Activated naive CD8-positive, alpha-beta T cell treated with anti-CD3 and anti-CD28 coated beads, Interleukin-2, amount 10 ng/mL, durations not matched to agents 7 days and 5 days (primary cell): ENCODE measurements at regions not wholly inside any gene's neighbourhood (a gene's known extent, or its start where the extent isn't known, plus 50 kb on each side); places are given as distances from the start of the nearest gene placed in this dataset.
A peak's percentile ranks its signal among the peaks of the same experiment; 100 is the strongest.

Experiments
- ATAC-seq: fragments of 150-1000 bp; cut with Tn5 transposase; one replicate; pipeline ENCODE4 v1.10.0; 2021; ENCODE audit warnings: low read depth, moderate library complexity
- POLR2A ChIA-PET: fragments of 350-600 bp; sonication (Branson Sonifier 250); formaldehyde crosslinking; loops from one replicate; lab custom pipeline; 2021; ENCODE audit warnings: antibody characterized with exemption; lab: Charles Lee
- DNase-seq: peaks from one replicate; pipeline ENCODE4 v3.0.0; 2021
- H3K27ac Mint-ChIP-seq: one replicate; pipeline ENCODE4 v1.8.0; 2022; ENCODE audit warnings: mild to moderate bottlenecking, mixed read lengths
- H3K27me3 Mint-ChIP-seq: one replicate; pipeline ENCODE4 v1.8.0; 2022; ENCODE audit warnings: mild to moderate bottlenecking, moderate library complexity, mixed read lengths
- H3K36me3 Mint-ChIP-seq: one replicate; pipeline ENCODE4 v1.8.0; 2021; ENCODE audit warnings: mild to moderate bottlenecking, mixed read lengths
- H3K4me1 Mint-ChIP-seq: one replicate; pipeline ENCODE4 v1.8.0; 2021; ENCODE audit warnings: mixed read lengths
- H3K4me3 Mint-ChIP-seq: one replicate; pipeline ENCODE4 v1.8.0; 2022; ENCODE audit warnings: mild to moderate bottlenecking, moderate library complexity, mixed read lengths
- H3K9me3 Mint-ChIP-seq: one replicate; pipeline ENCODE4 v1.8.0; 2021; ENCODE audit warnings: mixed read lengths

- peaks cover 6% of the 10 kb centered on the region for H3K27me3 Mint-ChIP-seq
- DNase-seq, result no peak
- no peak for ATAC-seq
Measured at GRCh38 chr6:27059621-27060425, 187.7 kb upstream of the PRSS16 start.

GRCh38 chr6:27061235-27061993 is 186.1 kb upstream of the PRSS16 start:
- Mint-ChIP-seq H3K27me3 (peaks cover 7% of the 10 kb centered on the region), H3K9me3 (no peaks in the 10 kb centered on the region), H3K4me3 (no peak overlapping the region), H3K36me3 (no peaks in the 10 kb centered on the region), H3K4me1 (no peaks in the 10 kb centered on the region), H3K27ac (no peak overlapping the region)
- DNase-seq (no peak), ATAC-seq (no peak)
- POLR2A ChIA-PET, result no interaction called here

More at GRCh38 chr6:27059621-27060425, 187.7 kb upstream of the PRSS16 start:
- POLR2A ChIA-PET, result no interaction called here
- Mint-ChIP-seq H3K4me1 (no peaks in the 10 kb centered on the region), H3K27ac (no peak overlapping the region), H3K9me3 (no peaks in the 10 kb centered on the region), H3K4me3 (no peak overlapping the region), H3K36me3 (no peaks in the 10 kb centered on the region)

- no peaks in the 10 kb centered on the region for H3K4me1 Mint-ChIP-seq
- POLR2A ChIA-PET, result no interaction called here
- DNase-seq (no peak), ATAC-seq (no peak)
- H3K27me3 Mint-ChIP-seq, result peaks cover 7% of the 10 kb centered on the region
- H3K36me3 Mint-ChIP-seq, result no peaks in the 10 kb centered on the region
- H3K9me3 Mint-ChIP-seq, result no peaks in the 10 kb centered on the region
- H3K4me3 Mint-ChIP-seq, result no peak overlapping the region
- no peak overlapping the region for H3K27ac Mint-ChIP-seq
Measured at GRCh38 chr6:27062755-27063154, 184.7 kb upstream of the PRSS16 start.

DNA sequence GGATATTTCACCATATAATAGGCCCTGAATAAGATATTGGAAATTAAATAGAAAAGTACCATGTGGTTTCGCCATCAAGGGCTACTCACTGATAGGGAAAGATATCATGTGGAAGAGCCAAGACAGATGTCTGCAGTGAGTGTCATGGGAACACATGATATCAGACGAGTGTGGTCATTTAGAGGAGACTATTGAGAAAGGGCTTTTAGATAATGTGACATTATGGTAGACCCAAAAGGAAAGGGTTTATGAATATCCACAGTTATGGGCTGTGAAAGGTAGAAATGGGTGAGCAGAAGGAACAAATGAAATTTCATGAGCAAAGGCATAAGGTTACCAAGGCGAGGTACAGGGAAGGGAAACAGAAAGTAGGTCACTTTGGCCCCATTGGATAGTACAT is 182.3 kb upstream of the PRSS16 start:
- no peaks in the 10 kb centered on the region for H3K36me3 Mint-ChIP-seq
- no peak overlapping the region for H3K4me3 Mint-ChIP-seq
- no peak overlapping the region for H3K27ac Mint-ChIP-seq
- ATAC-seq (no peak), DNase-seq (no peak)
- H3K9me3 Mint-ChIP-seq, result no peaks in the 10 kb centered on the region
- POLR2A ChIA-PET, result no interaction called here
- H3K27me3 Mint-ChIP-seq, result peaks cover 10% of the 10 kb centered on the region
- H3K4me1 Mint-ChIP-seq, result no peaks in the 10 kb centered on the region

GRCh38 chr6:27066381-27066780 is 181.1 kb upstream of the PRSS16 start:
- POLR2A ChIA-PET, result no interaction called here
- Mint-ChIP-seq H3K27me3 (peaks cover 11% of the 10 kb centered on the region), H3K4me3 (no peak overlapping the region), H3K36me3 (no peaks in the 10 kb centered on the region), H3K9me3 (no peaks in the 10 kb centered on the region), H3K27ac (no peak overlapping the region), H3K4me1 (no peaks in the 10 kb centered on the region)
- ATAC-seq (no peak), DNase-seq (no peak)

DNA sequence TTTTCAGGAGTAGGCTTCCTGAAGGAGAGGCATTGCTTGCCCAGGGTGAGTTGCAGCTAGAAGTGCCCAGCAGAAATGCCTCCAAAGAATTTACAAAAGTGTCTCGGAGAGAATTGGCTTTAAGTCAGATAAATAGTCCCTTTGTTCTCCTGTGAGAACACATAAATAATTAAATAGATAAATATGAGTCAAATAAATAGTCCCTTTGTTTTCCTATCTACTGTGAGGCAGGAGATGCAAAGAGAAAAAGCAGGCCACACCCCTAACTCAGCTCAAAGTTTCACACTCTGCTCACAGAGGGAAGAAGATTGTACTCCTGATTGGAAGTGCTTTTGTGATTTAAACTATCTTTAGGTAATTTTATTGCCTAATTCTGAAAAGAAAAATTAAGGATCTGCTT is 180.7 kb upstream of the PRSS16 start:
- Mint-ChIP-seq H3K27me3 (peaks cover 11% of the 10 kb centered on the region), H3K9me3 (no peaks in the 10 kb centered on the region), H3K27ac (no peak overlapping the region), H3K4me1 (no peaks in the 10 kb centered on the region), H3K36me3 (no peaks in the 10 kb centered on the region), H3K4me3 (no peak overlapping the region)
- DNase-seq, result no peak
- POLR2A ChIA-PET, result no interaction called here
- ATAC-seq, result no peak

- ATAC-seq (no peak), DNase-seq (no peak)
- Mint-ChIP-seq H3K36me3 (no peaks in the 10 kb centered on the region), H3K4me3 (no peak overlapping the region), H3K27me3 (peaks cover 23% of the 10 kb centered on the region), H3K9me3 (no peaks in the 10 kb centered on the region), H3K27ac (no peak overlapping the region), H3K4me1 (peaks cover 1% of the 10 kb centered on the region)
- POLR2A ChIA-PET, result no interaction called here
Measured at GRCh38 chr6:27073441-27073840, 174.1 kb upstream of the PRSS16 start.

- H3K9me3 Mint-ChIP-seq, result no peaks in the 10 kb centered on the region
- peaks cover 26% of the 10 kb centered on the region for H3K27me3 Mint-ChIP-seq
- DNase-seq (no peak), ATAC-seq (no peak)
- H3K27ac Mint-ChIP-seq, result no peak overlapping the region
- POLR2A ChIA-PET, result no interaction called here
- H3K4me1 Mint-ChIP-seq, result peaks cover 6% of the 10 kb centered on the region
- no peaks in the 10 kb centered on the region for H3K36me3 Mint-ChIP-seq
- H3K4me3 Mint-ChIP-seq, result no peak overlapping the region
Measured at GRCh38 chr6:27076116-27076515, 171.4 kb upstream of the PRSS16 start.

GRCh38 chr6:27078734-27079357 is 168.7 kb upstream of the PRSS16 start:
- Mint-ChIP-seq H3K4me3 (peak overlapping the region; percentile 81), H3K27me3 (peaks cover 28% of the 10 kb centered on the region), H3K9me3 (no peaks in the 10 kb centered on the region), H3K4me1 (peaks cover 6% of the 10 kb centered on the region), H3K27ac (no peak overlapping the region), H3K36me3 (no peaks in the 10 kb centered on the region)
- POLR2A ChIA-PET, result no interaction called here
- ATAC-seq, result peak; percentile 80
- DNase-seq, result no peak

DNA sequence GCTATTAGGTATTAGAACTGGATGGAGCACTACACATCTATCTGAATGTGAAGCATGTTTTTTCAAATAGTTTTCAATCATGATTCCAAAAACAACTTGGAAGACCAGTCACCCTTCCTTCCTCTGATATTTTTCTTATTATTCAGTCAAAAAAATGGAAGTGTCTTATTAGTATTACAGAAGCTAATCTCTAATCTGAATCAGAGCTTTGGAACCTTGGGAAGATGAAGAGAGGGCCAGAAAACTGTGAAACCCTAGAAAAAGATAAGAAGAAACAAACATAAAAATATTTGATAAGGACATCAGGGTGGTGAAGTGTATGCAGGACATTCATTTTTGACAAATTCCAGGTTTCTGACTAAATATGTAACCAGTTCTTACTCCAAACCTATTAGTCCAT is 166.3 kb upstream of the PRSS16 start:
- no peak for ATAC-seq
- POLR2A ChIA-PET, result interaction anchor here (0.5 kb wide), 1 partner anchor 788 kb away, joined by 6 read pairs; no protein-coding TSS in a partner anchor

GRCh38 chr6:27081931-27082330 is 165.6 kb upstream of the PRSS16 start:
- no peak for DNase-seq
- peaks cover 27% of the 10 kb centered on the region for H3K27me3 Mint-ChIP-seq
- H3K36me3 Mint-ChIP-seq, result no peaks in the 10 kb centered on the region
- no peak for ATAC-seq
- no peaks in the 10 kb centered on the region for H3K9me3 Mint-ChIP-seq
- peaks cover 6% of the 10 kb centered on the region for H3K4me1 Mint-ChIP-seq
- H3K27ac Mint-ChIP-seq, result no peak overlapping the region
- POLR2A ChIA-PET, result no interaction called here
- H3K4me3 Mint-ChIP-seq, result no peak overlapping the region

More for the DNA sequence above, 166.3 kb upstream of the PRSS16 start:
- Mint-ChIP-seq H3K36me3 (no peaks in the 10 kb centered on the region), H3K4me1 (peaks cover 6% of the 10 kb centered on the region), H3K27ac (no peak overlapping the region), H3K9me3 (no peaks in the 10 kb centered on the region), H3K27me3 (peaks cover 27% of the 10 kb centered on the region), H3K4me3 (no peak overlapping the region)
- DNase-seq, result no peak

GRCh38 chr6:27088068-27088467 is 159.4 kb upstream of the PRSS16 start:
- peaks cover 6% of the 10 kb centered on the region for H3K4me1 Mint-ChIP-seq
- H3K27me3 Mint-ChIP-seq, result peaks cover 56% of the 10 kb centered on the region
- H3K9me3 Mint-ChIP-seq, result no peaks in the 10 kb centered on the region
- no peak overlapping the region for H3K27ac Mint-ChIP-seq
- POLR2A ChIA-PET, result no interaction called here
- no peaks in the 10 kb centered on the region for H3K36me3 Mint-ChIP-seq
- DNase-seq, result no peak
- no peak for ATAC-seq
- H3K4me3 Mint-ChIP-seq, result no peak overlapping the region

GRCh38 chr6:27091661-27092315 is 155.7 kb upstream of the PRSS16 start:
- DNase-seq (peak; percentile 40), ATAC-seq (peak; percentile 42)
- Mint-ChIP-seq H3K27me3 (peaks cover 81% of the 10 kb centered on the region), H3K36me3 (no peaks in the 10 kb centered on the region), H3K9me3 (peaks cover 4% of the 10 kb centered on the region), H3K4me1 (peaks cover 8% of the 10 kb centered on the region), H3K4me3 (peak overlapping the region; percentile 86), H3K27ac (no peak overlapping the region)
- POLR2A ChIA-PET, result no interaction called here
